NCI-H2029 treated with DMSO at 0.1 percent for 48 hours (cell line): ENCODE measurements at regions not wholly inside any gene's neighbourhood (a gene's known extent, or its start where the extent isn't known, plus 50 kb on each side); places are given as distances from the start of the nearest gene placed in this dataset.
"Not testable (repeated sequence)": the region's sequence is repeated elsewhere in the genome, so short reads cannot be mapped to it uniquely, and the experiment has no call there.

Experiments used
- DNase-seq: peaks from one replicate; lab custom pipeline; 2025; lab: John Stamatoyannopoulos, UW

DNA sequence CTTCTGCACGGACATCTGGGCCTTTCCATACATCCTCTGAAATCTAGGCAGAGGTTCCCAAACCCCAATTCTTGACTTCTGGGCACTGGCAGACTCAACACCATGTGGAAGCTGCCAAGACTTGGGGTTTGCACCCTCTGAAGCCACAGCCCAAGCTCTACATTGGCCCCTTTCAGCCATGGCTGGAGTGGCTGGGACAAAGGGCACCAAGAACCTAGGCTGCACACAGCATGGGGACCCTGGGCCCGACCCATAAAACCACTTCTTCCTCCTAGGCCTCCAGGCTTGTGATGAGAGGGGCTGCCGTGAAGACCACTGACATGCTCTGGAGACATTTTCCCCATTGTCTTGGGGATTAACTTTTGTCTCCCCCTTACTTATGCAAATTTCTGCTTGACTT, 158.0 kb downstream of the GNAI1 start:
- DNase-seq = not testable (repeated sequence)

GRCh38 chr7:80288175-80289122, 153.8 kb downstream of the GNAI1 start:
- no peak for DNase-seq

GRCh38 chr7:80287400-80288174, 153.0 kb downstream of the GNAI1 start:
- no peak for DNase-seq

DNA sequence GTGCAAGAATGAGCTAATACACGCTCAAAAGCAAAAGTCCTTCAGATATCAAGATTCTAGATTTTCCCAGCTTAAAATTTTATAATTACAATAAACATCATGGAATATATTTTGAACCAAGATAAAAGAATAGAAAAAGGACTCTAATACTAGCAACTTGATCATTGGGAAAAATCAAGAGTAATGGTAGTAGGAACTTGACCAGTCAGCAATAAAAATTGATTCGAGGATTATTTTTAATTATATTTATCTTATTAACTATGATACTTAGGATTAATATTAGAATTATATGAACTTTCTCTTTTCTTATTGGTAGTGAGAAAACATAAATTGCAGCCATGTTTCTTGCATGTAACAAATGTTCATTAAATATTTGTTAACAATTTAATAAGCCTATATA, 152.0 kb downstream of the GNAI1 start:
- no peak for DNase-seq

DNA sequence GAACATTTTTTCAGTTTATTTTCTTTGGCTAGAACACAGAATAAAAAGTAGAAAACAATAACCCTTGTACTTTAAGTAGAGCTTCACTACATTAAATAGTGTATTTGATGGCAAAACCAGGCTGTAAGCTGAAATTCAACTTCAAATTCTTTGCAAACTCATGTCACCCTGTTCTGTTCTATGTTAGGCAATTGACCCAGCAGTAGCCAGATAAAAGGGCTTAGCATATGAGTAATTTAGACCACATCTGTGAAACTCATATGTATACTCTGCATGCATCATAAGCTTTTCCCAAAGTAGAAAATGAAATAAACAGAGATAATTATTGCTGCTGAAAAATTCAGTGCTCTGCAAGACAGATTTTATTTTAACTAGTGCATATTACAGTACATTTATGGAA, 150.2 kb downstream of the GNAI1 start:
- no peak for DNase-seq

- DNase-seq = no peak
These were observed 145.1 kb downstream of the GNAI1 start for GRCh38 chr7:80279760-80280159.

- no peak for DNase-seq
These were observed 144.1 kb downstream of the GNAI1 start for GRCh38 chr7:80278737-80279136.

- no peak for DNase-seq
These were observed 143.1 kb downstream of the GNAI1 start for GRCh38 chr7:80277434-80278427.
